Mesothelial cell of epicardium (in vitro differentiated cells): ENCODE measurements at regions not wholly inside any gene's neighbourhood (a gene's known extent, or its start where the extent isn't known, plus 50 kb on each side); places are given as distances from the start of the nearest gene placed in this dataset.

Source experiments
- DNase-seq, 2 experiments: peaks; one replicate each; pipeline ENCODE4 v3.0.0; 2021; ENCODE audit warnings: low spot score in 2 of 2; ENCODE audit not compliant: unreplicated experiment in 2 of 2
- H3K27ac Mint-ChIP-seq: 2 replicates; pipeline ENCODE4 v1.8.0; 2021; ENCODE audit warnings: mixed read lengths
- H3K27me3 Mint-ChIP-seq: 2 replicates; pipeline ENCODE4 v1.8.0; 2021; ENCODE audit warnings: low read depth, mixed read lengths
- H3K36me3 Mint-ChIP-seq: 2 replicates; pipeline ENCODE4 v1.8.0; 2021; ENCODE audit warnings: mixed read lengths
- H3K4me1 Mint-ChIP-seq: 2 replicates; pipeline ENCODE4 v1.8.0; 2021; ENCODE audit warnings: mixed read lengths
- H3K4me3 Mint-ChIP-seq: 2 replicates; pipeline ENCODE4 v1.8.0; 2021; ENCODE audit warnings: mild to moderate bottlenecking, moderate library complexity, mixed read lengths
- H3K9me3 Mint-ChIP-seq: 2 replicates; pipeline ENCODE4 v1.8.0; 2021; ENCODE audit warnings: mixed read lengths
- CTCF ChIP-seq: fragments of 200-600 bp; sonication (generic); IDR thresholded peaks from one replicate; pipeline ENCODE4 v1.5.0; 2021; ENCODE audit warnings: antibody characterized with exemption; ENCODE audit not compliant: unreplicated experiment

GRCh38 chr2:128789776-128790455 is 471.2 kb upstream of the HS6ST1 start:
- Mint-ChIP-seq H3K4me1 (peaks cover 27% of the 10 kb centered on the region), H3K4me3 (no peak overlapping the region), H3K27me3 (no peaks in the 10 kb centered on the region), H3K36me3 (no peaks in the 10 kb centered on the region), H3K9me3 (no peaks in the 10 kb centered on the region), H3K27ac (no peak overlapping the region)
- no peak for TF ChIP-seq CTCF
- no peak for DNase-seq

DNA sequence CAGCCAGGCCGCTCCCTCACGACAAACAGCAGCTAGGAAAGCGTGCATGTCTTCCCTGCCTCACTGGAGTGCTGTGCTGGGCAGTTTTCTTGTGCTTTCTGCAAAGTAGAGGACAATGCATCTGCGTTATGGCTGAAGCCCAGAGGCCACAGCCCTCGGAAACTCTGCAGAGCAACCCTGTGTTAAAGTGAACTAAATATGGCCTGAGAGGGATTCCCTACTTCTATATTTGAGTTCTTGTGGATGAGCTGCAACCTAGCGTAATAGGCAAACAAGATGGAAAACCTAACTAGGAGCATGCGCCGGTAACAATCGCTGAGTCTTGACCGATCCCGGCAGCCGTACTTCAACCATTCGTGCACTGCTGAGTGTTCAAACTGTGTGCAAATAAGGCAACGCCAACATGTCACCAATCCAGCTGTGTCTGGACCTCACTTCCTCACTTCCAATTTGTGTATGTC is 471.9 kb upstream of the HS6ST1 start:
- no peak overlapping the region for H3K4me3 Mint-ChIP-seq
- peaks cover 23% of the 10 kb centered on the region for H3K4me1 Mint-ChIP-seq
- H3K9me3 Mint-ChIP-seq = no peaks in the 10 kb centered on the region
- no peaks in the 10 kb centered on the region for H3K27me3 Mint-ChIP-seq
- H3K27ac Mint-ChIP-seq = no peak overlapping the region
- H3K36me3 Mint-ChIP-seq = no peaks in the 10 kb centered on the region
- no peak for TF ChIP-seq CTCF
- DNase-seq = no peak

- no peaks in the 10 kb centered on the region for H3K27me3 Mint-ChIP-seq
- H3K4me1 Mint-ChIP-seq = peaks cover 20% of the 10 kb centered on the region
- H3K36me3 Mint-ChIP-seq = no peaks in the 10 kb centered on the region
- H3K27ac Mint-ChIP-seq = no peak overlapping the region
- no peak overlapping the region for H3K4me3 Mint-ChIP-seq
- no peak for TF ChIP-seq CTCF
- DNase-seq = no peak
- no peaks in the 10 kb centered on the region for H3K9me3 Mint-ChIP-seq
Observed at GRCh38 chr2:128791120-128791984, 472.7 kb upstream of the HS6ST1 start.

GRCh38 chr2:128791985-128792320 is 473.3 kb upstream of the HS6ST1 start:
- Mint-ChIP-seq H3K36me3 (no peaks in the 10 kb centered on the region), H3K4me1 (peaks cover 14% of the 10 kb centered on the region), H3K4me3 (no peak overlapping the region), H3K27me3 (no peaks in the 10 kb centered on the region), H3K9me3 (no peaks in the 10 kb centered on the region), H3K27ac (no peak overlapping the region)
- TF ChIP-seq CTCF = no peak
- no peak for DNase-seq

DNA sequence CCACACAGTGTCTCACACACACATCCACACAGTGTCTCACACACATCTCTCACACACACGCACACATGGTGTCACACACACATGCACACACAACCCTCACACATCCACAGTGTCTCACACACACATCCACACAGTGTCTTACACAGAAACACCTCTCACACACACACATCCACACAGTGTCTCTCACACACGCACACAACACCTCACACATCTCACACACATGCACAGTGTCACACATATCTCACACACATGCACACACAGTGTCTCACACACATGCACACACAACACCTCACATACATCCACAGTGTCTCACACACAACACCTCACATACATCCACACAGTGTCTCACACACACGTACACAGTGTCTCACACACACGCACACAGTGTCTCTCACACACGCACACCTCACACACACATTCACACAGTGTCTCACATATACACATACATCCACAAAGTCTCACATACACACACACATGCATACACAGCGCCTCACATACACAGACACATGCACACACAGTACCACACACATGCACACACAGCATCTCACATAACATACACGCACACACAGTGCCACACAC is 473.9 kb upstream of the HS6ST1 start:
- Mint-ChIP-seq H3K4me1 (peaks cover 12% of the 10 kb centered on the region), H3K4me3 (no peak overlapping the region), H3K27me3 (no peaks in the 10 kb centered on the region), H3K27ac (no peak overlapping the region), H3K36me3 (no peaks in the 10 kb centered on the region), H3K9me3 (no peaks in the 10 kb centered on the region)
- no peak for TF ChIP-seq CTCF
- DNase-seq = no peak
